ENCODE measurements at regions not wholly inside any gene's neighbourhood (a gene's known extent, or its start where the extent isn't known, plus 50 kb on each side); places are given as distances from the start of the nearest gene placed in this dataset.

- TF ChIP-seq CTCF (IDR thresholded peaks at IDR 0.05) (no peak), POLR2A (IDR thresholded peaks at IDR 0.05) (no peak)
Observed at GRCh38 chr22:49372530-49373288, 455.0 kb downstream of the BRD1 start.

All from heart left ventricle (tissue), 13 donors.